GM23338 (cell line): ENCODE measurements at regions not wholly inside any gene's neighbourhood (a gene's known extent, or its start where the extent isn't known, plus 50 kb on each side); places are given as distances from the start of the nearest gene placed in this dataset.

ENCODE experiments used
- ATAC-seq: fragments of 200-7000 bp; cut with Tn5 transposase; 3 replicates; pipeline ENCODE4 v1.9.1; 2020
- DNase-seq: peaks from one replicate; pipeline ENCODE4 v3.0.0-alpha.2; 2015; ENCODE audit warnings: low spot score
- H2AFZ ChIP-seq: fragments of 200-600 bp; sonication (generic); 2 replicates; pipeline ENCODE4 v1.8.0; 2016; ENCODE audit warnings: antibody characterized with exemption, mild to moderate bottlenecking, moderate library complexity
- H3F3A ChIP-seq: fragments of 200-600 bp; sonication (generic); replicated peaks from 2 replicates; pipeline ENCODE4 v1.8.0; 2017; ENCODE audit warnings: antibody characterized with exemption, mixed run types, low read depth
- H3K27ac ChIP-seq: fragments of 200-600 bp; sonication (generic); 2 replicates; pipeline ENCODE4 v1.6.1; 2016; ENCODE audit warnings: low read depth
- H3K27me3 ChIP-seq: fragments of 200-600 bp; sonication (generic); 2 replicates; pipeline ENCODE4 v1.8.0; 2016; ENCODE audit warnings: mild to moderate bottlenecking, mixed run types, moderate library complexity; ENCODE audit not compliant: insufficient read depth
- H3K36me3 ChIP-seq: fragments of 200-600 bp; sonication (generic); 2 replicates; pipeline ENCODE4 v1.8.0; 2016; ENCODE audit warnings: mild to moderate bottlenecking; ENCODE audit not compliant: insufficient read depth
- H3K4me1 ChIP-seq: fragments of 200-600 bp; sonication (generic); 2 replicates; pipeline ENCODE4 v1.8.0; 2016; ENCODE audit warnings: mild to moderate bottlenecking, moderate library complexity; ENCODE audit not compliant: insufficient read depth
- H3K4me2 ChIP-seq: fragments of 200-600 bp; sonication (generic); 2 replicates; pipeline ENCODE4 v1.7.1; 2017; ENCODE audit warnings: mixed run types
- H3K4me3 ChIP-seq: fragments of 200-600 bp; sonication (generic); 2 replicates; pipeline ENCODE4 v1.6.1; 2016; ENCODE audit warnings: mixed run types
- H3K79me2 ChIP-seq: fragments of 200-600 bp; sonication (generic); replicated peaks from 2 replicates; pipeline ENCODE4 v1.8.0; 2017; ENCODE audit warnings: mild to moderate bottlenecking; ENCODE audit not compliant: insufficient read depth
- H3K9me2 ChIP-seq: fragments of 200-600 bp; sonication (generic); 2 replicates; pipeline ENCODE4 v1.8.0; 2017; ENCODE audit not compliant: insufficient read depth
- H4K20me1 ChIP-seq: fragments of 200-600 bp; sonication (generic); replicated peaks from 2 replicates; pipeline ENCODE4 v1.8.0; 2017; ENCODE audit warnings: mild to moderate bottlenecking; ENCODE audit not compliant: insufficient read depth
- H3K27ac Mint-ChIP-seq: 2 replicates; pipeline ENCODE4 v1.8.0; 2020; ENCODE audit warnings: inconsistent platforms, mild to moderate bottlenecking, moderate library complexity, mixed read lengths
- H3K27me3 Mint-ChIP-seq: 3 replicates; pipeline ENCODE4 v1.8.0; 2022; ENCODE audit warnings: low read depth, mild to moderate bottlenecking, moderate library complexity, mixed read lengths, inconsistent platforms; ENCODE audit not compliant: insufficient read depth, poor library complexity
- H3K36me3 Mint-ChIP-seq: 3 replicates; pipeline ENCODE4 v1.8.0; 2021; ENCODE audit warnings: low read depth, mild to moderate bottlenecking, inconsistent platforms, moderate library complexity, mixed read lengths
- H3K4me1 Mint-ChIP-seq: 3 replicates; pipeline ENCODE4 v1.8.0; 2020; ENCODE audit warnings: mild to moderate bottlenecking, inconsistent platforms, mixed read lengths
- H3K4me3 Mint-ChIP-seq: 3 replicates; pipeline ENCODE4 v1.8.0; 2021; ENCODE audit warnings: moderate library complexity, mild to moderate bottlenecking, inconsistent platforms, mixed read lengths
- H3K9me3 Mint-ChIP-seq: 3 replicates; pipeline ENCODE4 v1.8.0; 2020; ENCODE audit warnings: moderate library complexity, mild to moderate bottlenecking, inconsistent platforms, mixed read lengths
- CREB1 ChIP-seq: fragments of 250-450 bp; sonication (Bioruptor Pico); IDR thresholded peaks from 2 replicates; pipeline ENCODE4 v1.5.0; 2020; ENCODE audit warnings: low read depth, mild to moderate bottlenecking, moderate library complexity
- CTCF ChIP-seq, 2 experiments: fragments of 200-600 bp in 1 of 2; sonication (generic) in 1 of 2; conservative IDR thresholded peaks; 2 replicates each; pipeline versions ENCODE4 v1.5.1 to v1.6.1; 2016 to 2017; ENCODE audit warnings: antibody characterized with exemption in 2 of 2, low read depth in 2 of 2, mild to moderate bottlenecking in 2 of 2, moderate library complexity in 1 of 2
- ETS1 ChIP-seq: IDR thresholded peaks from 2 replicates; pipeline ENCODE4 v1.6.1; 2016; ENCODE audit warnings: antibody characterized with exemption
- EZH2 ChIP-seq: fragments of 200-600 bp; sonication (generic); IDR thresholded peaks from one replicate; pipeline ENCODE4 v1.8.0; 2017; ENCODE audit warnings: antibody characterized with exemption, mild to moderate bottlenecking, low read depth; ENCODE audit not compliant: unreplicated experiment
- EZH2phosphoT487 ChIP-seq: fragments of 200-600 bp; sonication (generic); IDR thresholded peaks from one replicate; pipeline ENCODE4 v1.8.1; 2018; ENCODE audit warnings: antibody characterized with exemption; ENCODE audit not compliant: unreplicated experiment
- JUNB ChIP-seq: IDR thresholded peaks from one replicate; pipeline ENCODE4 v1.6.1; 2016; ENCODE audit warnings: antibody characterized with exemption; ENCODE audit not compliant: unreplicated experiment
- NANOG ChIP-seq: IDR thresholded peaks from 2 replicates; pipeline ENCODE4 v1.6.1; 2016; ENCODE audit warnings: antibody characterized with exemption, borderline replicate concordance
- POLR2AphosphoS5 ChIP-seq: IDR thresholded peaks from 2 replicates; pipeline ENCODE4 v1.6.1; 2016; ENCODE audit warnings: antibody characterized with exemption, low read depth
- STAT1 ChIP-seq: IDR thresholded peaks from one replicate; pipeline ENCODE4 v1.6.1; 2016; ENCODE audit warnings: antibody characterized with exemption; ENCODE audit not compliant: unreplicated experiment
- ZNF114 ChIP-seq: fragments of 250-450 bp; sonication (Bioruptor Pico); IDR thresholded peaks from 2 replicates; pipeline ENCODE4 v1.5.0; 2020; ENCODE audit warnings: mild to moderate bottlenecking, moderate library complexity
- ZNF331 ChIP-seq: fragments of 250-450 bp; sonication (Bioruptor Pico); IDR thresholded peaks from 2 replicates; pipeline ENCODE4 v1.5.0; 2020; ENCODE audit warnings: low read depth, mild to moderate bottlenecking, moderate library complexity
- TF ChIP-seq, protein P1 (sequence below): IDR thresholded peaks from one replicate; pipeline ENCODE4 v1.6.1; 2018; ENCODE audit warnings: antibody characterized with exemption; ENCODE audit not compliant: unreplicated experiment
- TF ChIP-seq, protein P2 (sequence below): fragments of 250-450 bp; sonication (Bioruptor Pico); IDR thresholded peaks from 2 replicates; pipeline ENCODE4 v1.5.0; 2020; ENCODE audit warnings: mild to moderate bottlenecking, moderate library complexity

- H3F3A ChIP-seq = no peaks in the 10 kb centered on the region
- peaks cover 9% of the 10 kb centered on the region; the same call in 1 of the 2 replicates for H3K4me1 ChIP-seq
- Mint-ChIP-seq H3K27me3 (no peaks in the 10 kb centered on the region), H3K4me1 (peaks cover 11% of the 10 kb centered on the region; the same call in 2 of the 3 replicates), H3K9me3 (no peaks in the 10 kb centered on the region), H3K27ac (no peak overlapping the region), H3K4me3 (no peak overlapping the region), H3K36me3 (no peaks in the 10 kb centered on the region)
- no peak for TF ChIP-seq STAT1
- TF ChIP-seq CTCF (conservative IDR thresholded peaks at IDR 0.05; ENCODE audit: low read depth in 2 of 2) = no peak
- TF ChIP-seq ZNF114 = no peak
- TF ChIP-seq POLR2AphosphoS5 = no peak
- TF ChIP-seq, protein P1, sequence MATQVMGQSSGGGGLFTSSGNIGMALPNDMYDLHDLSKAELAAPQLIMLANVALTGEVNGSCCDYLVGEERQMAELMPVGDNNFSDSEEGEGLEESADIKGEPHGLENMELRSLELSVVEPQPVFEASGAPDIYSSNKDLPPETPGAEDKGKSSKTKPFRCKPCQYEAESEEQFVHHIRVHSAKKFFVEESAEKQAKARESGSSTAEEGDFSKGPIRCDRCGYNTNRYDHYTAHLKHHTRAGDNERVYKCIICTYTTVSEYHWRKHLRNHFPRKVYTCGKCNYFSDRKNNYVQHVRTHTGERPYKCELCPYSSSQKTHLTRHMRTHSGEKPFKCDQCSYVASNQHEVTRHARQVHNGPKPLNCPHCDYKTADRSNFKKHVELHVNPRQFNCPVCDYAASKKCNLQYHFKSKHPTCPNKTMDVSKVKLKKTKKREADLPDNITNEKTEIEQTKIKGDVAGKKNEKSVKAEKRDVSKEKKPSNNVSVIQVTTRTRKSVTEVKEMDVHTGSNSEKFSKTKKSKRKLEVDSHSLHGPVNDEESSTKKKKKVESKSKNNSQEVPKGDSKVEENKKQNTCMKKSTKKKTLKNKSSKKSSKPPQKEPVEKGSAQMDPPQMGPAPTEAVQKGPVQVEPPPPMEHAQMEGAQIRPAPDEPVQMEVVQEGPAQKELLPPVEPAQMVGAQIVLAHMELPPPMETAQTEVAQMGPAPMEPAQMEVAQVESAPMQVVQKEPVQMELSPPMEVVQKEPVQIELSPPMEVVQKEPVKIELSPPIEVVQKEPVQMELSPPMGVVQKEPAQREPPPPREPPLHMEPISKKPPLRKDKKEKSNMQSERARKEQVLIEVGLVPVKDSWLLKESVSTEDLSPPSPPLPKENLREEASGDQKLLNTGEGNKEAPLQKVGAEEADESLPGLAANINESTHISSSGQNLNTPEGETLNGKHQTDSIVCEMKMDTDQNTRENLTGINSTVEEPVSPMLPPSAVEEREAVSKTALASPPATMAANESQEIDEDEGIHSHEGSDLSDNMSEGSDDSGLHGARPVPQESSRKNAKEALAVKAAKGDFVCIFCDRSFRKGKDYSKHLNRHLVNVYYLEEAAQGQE = no peak
- no peak for TF ChIP-seq EZH2phosphoT487
- TF ChIP-seq, protein P2, sequence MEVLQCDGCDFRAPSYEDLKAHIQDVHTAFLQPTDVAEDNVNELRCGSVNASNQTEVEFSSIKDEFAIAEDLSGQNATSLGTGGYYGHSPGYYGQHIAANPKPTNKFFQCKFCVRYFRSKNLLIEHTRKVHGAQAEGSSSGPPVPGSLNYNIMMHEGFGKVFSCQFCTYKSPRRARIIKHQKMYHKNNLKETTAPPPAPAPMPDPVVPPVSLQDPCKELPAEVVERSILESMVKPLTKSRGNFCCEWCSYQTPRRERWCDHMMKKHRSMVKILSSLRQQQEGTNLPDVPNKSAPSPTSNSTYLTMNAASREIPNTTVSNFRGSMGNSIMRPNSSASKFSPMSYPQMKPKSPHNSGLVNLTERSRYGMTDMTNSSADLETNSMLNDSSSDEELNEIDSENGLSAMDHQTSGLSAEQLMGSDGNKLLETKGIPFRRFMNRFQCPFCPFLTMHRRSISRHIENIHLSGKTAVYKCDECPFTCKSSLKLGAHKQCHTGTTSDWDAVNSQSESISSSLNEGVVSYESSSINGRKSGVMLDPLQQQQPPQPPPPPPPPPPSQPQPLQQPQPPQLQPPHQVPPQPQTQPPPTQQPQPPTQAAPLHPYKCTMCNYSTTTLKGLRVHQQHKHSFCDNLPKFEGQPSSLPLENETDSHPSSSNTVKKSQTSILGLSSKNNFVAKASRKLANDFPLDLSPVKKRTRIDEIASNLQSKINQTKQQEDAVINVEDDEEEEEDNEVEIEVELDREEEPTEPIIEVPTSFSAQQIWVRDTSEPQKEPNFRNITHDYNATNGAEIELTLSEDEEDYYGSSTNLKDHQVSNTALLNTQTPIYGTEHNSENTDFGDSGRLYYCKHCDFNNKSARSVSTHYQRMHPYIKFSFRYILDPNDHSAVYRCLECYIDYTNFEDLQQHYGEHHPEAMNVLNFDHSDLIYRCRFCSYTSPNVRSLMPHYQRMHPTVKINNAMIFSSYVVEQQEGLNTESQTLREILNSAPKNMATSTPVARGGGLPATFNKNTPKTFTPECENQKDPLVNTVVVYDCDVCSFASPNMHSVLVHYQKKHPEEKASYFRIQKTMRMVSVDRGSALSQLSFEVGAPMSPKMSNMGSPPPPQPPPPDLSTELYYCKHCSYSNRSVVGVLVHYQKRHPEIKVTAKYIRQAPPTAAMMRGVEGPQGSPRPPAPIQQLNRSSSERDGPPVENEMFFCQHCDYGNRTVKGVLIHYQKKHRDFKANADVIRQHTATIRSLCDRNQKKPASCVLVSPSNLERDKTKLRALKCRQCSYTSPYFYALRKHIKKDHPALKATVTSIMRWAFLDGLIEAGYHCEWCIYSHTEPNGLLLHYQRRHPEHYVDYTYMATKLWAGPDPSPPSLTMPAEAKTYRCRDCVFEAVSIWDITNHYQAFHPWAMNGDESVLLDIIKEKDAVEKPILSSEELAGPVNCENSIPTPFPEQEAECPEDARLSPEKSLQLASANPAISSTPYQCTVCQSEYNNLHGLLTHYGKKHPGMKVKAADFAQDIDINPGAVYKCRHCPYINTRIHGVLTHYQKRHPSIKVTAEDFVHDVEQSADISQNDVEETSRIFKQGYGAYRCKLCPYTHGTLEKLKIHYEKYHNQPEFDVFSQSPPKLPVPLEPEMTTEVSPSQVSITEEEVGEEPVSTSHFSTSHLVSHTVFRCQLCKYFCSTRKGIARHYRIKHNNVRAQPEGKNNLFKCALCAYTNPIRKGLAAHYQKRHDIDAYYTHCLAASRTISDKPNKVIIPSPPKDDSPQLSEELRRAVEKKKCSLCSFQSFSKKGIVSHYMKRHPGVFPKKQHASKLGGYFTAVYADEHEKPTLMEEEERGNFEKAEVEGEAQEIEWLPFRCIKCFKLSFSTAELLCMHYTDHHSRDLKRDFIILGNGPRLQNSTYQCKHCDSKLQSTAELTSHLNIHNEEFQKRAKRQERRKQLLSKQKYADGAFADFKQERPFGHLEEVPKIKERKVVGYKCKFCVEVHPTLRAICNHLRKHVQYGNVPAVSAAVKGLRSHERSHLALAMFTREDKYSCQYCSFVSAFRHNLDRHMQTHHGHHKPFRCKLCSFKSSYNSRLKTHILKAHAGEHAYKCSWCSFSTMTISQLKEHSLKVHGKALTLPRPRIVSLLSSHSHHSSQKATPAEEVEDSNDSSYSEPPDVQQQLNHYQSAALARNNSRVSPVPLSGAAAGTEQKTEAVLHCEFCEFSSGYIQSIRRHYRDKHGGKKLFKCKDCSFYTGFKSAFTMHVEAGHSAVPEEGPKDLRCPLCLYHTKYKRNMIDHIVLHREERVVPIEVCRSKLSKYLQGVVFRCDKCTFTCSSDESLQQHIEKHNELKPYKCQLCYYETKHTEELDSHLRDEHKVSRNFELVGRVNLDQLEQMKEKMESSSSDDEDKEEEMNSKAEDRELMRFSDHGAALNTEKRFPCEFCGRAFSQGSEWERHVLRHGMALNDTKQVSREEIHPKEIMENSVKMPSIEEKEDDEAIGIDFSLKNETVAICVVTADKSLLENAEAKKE (CRISPR knock-in tag) = no peak
- TF ChIP-seq ZNF331 (CRISPR knock-in tag) = no peak
- TF ChIP-seq NANOG = no peak
- no peak for TF ChIP-seq CREB1 (CRISPR knock-in tag)
- no peak for TF ChIP-seq ETS1
- no peak for TF ChIP-seq EZH2
- no peak for TF ChIP-seq JUNB
- ATAC-seq (no peak), DNase-seq (no peak)
- H3K27me3 ChIP-seq = no peaks in the 10 kb centered on the region
- H3K9me2 ChIP-seq = no peaks in the 10 kb centered on the region
- H3K4me3 ChIP-seq = no peak overlapping the region
- no peaks in the 10 kb centered on the region for H3K79me2 ChIP-seq
- H3K27ac ChIP-seq = no peak overlapping the region
- H3K36me3 ChIP-seq = no peaks in the 10 kb centered on the region
- H2AFZ ChIP-seq = no peak overlapping the region
- H4K20me1 ChIP-seq = no peaks in the 10 kb centered on the region
- H3K4me2 ChIP-seq = no peak overlapping the region
Measured at GRCh38 chr6:54014440-54014839, 96.8 kb upstream of the MLIP start.
